Vagina (tissue), 2 donors: ENCODE measurements at regions not wholly inside any gene's neighbourhood (a gene's known extent, or its start where the extent isn't known, plus 50 kb on each side); places are given as distances from the start of the nearest gene placed in this dataset.

Source experiments
- POLR2AphosphoS5 ChIP-seq, 2 donors: sonication (generic); formaldehyde crosslinking; IDR thresholded peaks; one replicate each; pipeline ENCODE4 v1.9.0; 2017; ENCODE audit warnings: antibody characterized with exemption in 2 of 2, mild to moderate bottlenecking in 2 of 2, low read depth in 1 of 2; ENCODE audit not compliant: insufficient read depth in 1 of 2
- TF ChIP-seq, protein P1 (sequence below), 3 experiments: fragments of 450-650 bp in 2 of 3; fragments of 200-600 bp in 1 of 3; sonication (generic) in 1 of 3; IDR thresholded peaks; one replicate each; pipeline ENCODE4 v1.5.1; 2017 to 2019; ENCODE audit warnings: antibody characterized with exemption in 3 of 3, mild to moderate bottlenecking in 2 of 3, moderate library complexity in 2 of 3

DNA sequence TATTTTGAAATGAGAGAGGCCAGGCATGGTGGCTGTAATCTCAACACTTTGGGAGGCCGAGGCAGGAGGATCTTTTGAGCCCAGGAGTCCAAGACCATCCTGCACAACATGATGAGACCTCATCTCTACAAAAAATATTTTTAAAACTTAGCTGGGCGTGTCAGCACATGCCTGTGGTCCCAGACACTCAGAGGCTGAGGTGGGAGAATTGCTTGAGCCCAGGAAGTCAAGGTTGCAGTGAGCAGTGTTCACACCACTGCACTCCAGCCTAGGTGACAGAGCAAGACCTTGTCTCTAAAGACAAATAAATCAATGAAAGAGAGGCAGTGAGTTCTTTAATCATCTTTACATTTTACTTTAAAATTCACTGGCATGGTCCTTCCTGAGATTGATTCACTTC is 124.5 kb downstream of the DUSP6 start:
- TF ChIP-seq, protein P1, sequence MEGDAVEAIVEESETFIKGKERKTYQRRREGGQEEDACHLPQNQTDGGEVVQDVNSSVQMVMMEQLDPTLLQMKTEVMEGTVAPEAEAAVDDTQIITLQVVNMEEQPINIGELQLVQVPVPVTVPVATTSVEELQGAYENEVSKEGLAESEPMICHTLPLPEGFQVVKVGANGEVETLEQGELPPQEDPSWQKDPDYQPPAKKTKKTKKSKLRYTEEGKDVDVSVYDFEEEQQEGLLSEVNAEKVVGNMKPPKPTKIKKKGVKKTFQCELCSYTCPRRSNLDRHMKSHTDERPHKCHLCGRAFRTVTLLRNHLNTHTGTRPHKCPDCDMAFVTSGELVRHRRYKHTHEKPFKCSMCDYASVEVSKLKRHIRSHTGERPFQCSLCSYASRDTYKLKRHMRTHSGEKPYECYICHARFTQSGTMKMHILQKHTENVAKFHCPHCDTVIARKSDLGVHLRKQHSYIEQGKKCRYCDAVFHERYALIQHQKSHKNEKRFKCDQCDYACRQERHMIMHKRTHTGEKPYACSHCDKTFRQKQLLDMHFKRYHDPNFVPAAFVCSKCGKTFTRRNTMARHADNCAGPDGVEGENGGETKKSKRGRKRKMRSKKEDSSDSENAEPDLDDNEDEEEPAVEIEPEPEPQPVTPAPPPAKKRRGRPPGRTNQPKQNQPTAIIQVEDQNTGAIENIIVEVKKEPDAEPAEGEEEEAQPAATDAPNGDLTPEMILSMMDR (IDR thresholded peaks at IDR 0.05): no peak
- TF ChIP-seq POLR2AphosphoS5 (IDR thresholded peaks at IDR 0.05; ENCODE audit: insufficient read depth in 1 of 2, low read depth in 1 of 2): no peak
